GF-D8 (cell line): ENCODE measurements at regions not wholly inside any gene's neighbourhood (a gene's known extent, or its start where the extent isn't known, plus 50 kb on each side); places are given as distances from the start of the nearest gene placed in this dataset.

Source experiments
- DNase-seq: peaks from one replicate; lab custom pipeline; 2025; lab: John Stamatoyannopoulos, UW

- no peak for DNase-seq
Measured at GRCh38 chr15:36527235-36528162, 51.9 kb upstream of the CDIN1 start.

DNA sequence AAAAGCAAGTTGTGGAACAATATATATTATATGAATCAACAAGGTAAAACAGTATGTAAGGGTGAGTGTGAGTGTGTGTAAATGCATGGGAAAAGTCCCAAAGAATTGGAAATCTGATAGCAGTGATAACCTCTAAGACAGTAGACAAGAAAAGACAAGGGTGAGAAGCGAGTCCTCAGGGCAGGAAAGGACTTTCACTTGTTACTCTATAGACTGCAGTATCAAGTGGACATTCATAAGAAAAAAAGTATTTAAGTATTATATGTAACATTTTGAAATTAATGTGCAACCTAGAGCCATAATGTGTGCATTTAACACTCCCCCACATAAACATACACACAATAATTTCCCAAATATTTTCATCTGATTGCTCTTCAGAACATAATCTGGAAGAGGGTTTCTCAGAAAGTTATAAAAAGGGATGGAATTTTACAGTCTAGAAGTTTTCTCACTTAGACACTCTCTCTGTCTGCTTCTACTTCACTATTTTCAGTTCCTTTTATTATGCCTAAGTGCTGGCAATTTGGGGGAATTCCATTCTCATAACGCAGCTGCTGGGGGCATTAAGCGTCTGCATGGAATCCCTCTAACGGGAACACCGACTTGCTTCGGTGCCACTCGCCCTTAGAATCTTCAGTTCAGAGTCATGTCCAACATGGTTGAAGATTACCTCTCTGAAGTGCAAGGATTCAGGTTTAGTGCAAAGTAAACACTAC is 50.0 kb upstream of the CDIN1 start:
- DNase-seq: no peak
